GM19043 (cell line): ENCODE measurements at regions not wholly inside any gene's neighbourhood (a gene's known extent, or its start where the extent isn't known, plus 50 kb on each side); places are given as distances from the start of the nearest gene placed in this dataset.

ENCODE experiments used
- ATAC-seq: cut with Tn5 transposase; IDR thresholded peaks from one replicate; pipeline ENCODE4 v1.9.1; 2021; ENCODE audit warnings: low read depth; ENCODE audit not compliant: unreplicated experiment

DNA sequence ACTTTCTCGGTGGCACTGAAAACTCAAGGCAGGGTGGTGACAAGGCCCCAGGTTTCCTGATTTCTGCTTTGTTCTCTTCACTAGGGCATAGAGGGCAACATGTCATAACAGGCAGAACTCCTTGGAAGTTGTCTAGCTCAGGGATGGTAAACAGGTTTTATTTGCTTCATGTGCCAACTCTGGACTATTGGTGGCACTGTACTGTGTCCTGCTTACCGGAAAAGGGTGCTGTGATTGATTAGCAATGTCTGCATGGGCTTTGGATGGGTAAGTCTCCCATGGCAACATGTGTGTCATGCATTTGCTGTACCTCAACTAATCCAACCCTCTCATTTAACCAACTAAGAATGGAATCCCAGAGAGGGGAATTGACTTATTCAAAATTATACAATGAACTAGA is 70.7 kb upstream of the USP24 start:
- ATAC-seq, result no peak

GRCh38 chr1:55284856-55285255 is 69.7 kb upstream of the USP24 start:
- ATAC-seq, result no peak

DNA sequence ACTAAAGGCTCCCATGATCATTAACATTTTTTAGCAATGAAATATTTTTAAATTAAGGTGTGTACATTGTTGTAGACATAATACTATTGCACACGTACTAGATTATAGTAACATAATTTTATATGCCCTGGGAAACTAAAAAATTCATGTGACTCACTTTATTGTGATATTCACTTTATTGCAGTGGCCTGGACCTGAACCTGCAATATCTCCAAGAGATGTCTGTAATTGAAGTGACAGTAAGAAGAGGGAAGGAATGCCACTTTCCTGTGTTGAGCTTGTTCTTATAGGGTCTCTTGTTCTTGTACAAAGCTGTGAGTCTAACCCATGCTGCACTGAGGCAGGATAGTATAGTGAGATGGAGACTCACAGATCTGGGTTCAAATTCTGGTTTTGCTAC is 66.9 kb upstream of the USP24 start:
- ATAC-seq, result no peak

DNA sequence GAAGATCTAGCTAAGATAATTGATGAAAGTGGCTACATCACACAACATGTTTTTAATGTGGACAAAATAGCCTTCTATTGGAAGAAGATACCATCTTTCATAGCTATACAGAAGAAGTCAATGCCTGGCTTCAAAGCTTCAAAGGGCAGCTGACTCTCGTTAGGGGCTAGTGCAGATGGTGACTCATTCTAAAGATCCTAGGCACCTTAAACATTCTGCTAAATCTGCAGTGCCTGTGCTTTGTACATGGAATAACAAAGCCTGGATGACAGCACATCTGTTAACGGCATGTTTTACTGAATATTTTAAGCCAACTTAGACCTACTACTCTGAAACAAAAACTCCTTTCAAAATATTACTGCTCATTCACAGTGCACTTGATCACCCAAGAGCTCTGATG is 65.6 kb upstream of the USP24 start:
- no peak for ATAC-seq

DNA sequence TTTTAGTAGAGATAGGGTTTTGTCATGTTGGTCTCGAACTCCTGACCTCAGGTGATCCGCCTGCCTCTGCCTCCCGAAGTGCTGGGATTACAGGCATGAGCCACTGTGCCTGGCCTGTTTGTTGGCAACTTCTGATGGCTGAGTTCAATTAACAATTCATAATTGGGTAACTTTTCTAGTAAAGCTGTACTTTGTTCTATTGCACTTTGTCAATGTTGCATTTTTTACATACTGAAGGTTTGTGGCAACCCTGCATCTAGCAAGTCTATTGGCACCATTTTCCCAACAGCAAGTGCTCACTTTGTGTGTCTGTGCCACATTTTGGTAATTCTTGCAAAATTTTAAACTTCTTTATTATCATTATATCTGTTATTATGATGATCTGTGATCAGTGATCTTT is 64.5 kb upstream of the USP24 start:
- ATAC-seq, result no peak

- ATAC-seq, result no peak
Measured at GRCh38 chr1:55278378-55278777, 63.2 kb upstream of the USP24 start.

DNA sequence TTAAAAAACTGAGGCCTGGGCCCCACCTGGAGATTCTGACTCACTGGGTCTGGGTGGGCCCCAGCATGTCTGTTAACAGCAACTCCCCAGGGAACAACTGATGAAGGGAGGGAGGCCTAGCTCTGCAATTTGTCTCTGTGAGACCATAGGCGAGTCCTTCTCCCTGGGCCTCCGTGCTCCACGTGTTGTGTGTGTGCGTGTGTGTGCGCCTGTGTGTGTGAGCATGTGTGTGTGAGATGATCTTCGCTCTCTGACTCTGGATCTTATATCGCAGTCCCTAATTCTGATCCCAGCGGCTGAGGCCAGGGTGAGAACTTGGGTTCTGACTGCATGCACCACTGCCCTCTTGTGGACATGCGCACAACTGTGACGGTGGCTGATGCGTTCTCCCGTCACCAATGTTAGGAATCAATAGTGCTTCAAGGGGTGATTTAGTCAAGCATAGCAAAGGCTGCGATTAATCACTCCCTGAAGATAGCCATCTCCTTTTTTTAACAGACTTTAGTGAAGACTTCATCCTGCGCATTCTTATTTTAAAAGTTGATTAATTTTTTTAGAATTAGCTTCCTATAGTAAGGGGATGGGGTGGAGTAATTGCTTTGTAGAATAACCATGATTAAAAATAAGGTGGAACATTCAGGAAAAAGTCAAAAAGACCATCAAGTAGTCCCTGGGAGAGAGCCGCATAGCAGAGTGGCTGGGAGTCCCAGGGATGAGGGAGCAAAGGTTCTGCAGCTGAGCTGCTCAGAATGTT is 62.4 kb upstream of the USP24 start:
- ATAC-seq, result peak; percentile 73

GRCh38 chr1:55276671-55277376 is 61.7 kb upstream of the USP24 start:
- ATAC-seq, result no peak

- no peak for ATAC-seq
Measured at GRCh38 chr1:55275941-55276341, 60.8 kb upstream of the USP24 start.

DNA sequence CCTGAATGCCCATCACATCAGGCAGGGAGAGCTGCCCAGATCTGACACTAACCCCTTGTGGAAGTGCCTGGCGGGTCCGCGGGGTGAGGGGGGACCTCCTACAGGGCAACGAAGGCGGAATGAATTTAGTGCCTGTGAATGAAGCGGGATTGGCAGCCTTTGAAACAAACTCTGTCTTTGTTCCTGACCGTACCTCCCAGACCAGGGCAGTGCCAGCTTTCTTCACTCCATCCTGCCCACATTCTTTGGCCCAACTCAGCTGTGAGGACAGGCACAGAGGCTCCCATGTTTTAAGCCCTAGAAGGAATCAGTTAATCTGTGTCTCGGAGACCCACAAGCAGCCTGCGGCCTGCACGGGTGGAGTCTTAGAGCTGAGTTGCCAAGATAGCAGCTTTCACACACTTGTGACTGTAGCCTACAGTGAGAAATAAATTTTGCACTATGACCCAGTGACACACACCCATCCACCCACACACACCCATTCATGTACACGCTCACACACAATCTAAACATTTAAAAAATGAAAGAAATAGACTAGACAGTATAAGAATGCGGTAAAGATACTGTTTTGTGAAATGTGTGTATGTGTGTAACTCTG is 60.1 kb upstream of the USP24 start:
- ATAC-seq, result no peak

- no peak for ATAC-seq
Measured at GRCh38 chr1:55272994-55273393, 57.8 kb upstream of the USP24 start.
